GM12878 (cell line): ENCODE measurements at regions not wholly inside any gene's neighbourhood (a gene's known extent, or its start where the extent isn't known, plus 50 kb on each side); places are given as distances from the start of the nearest gene placed in this dataset.

Source experiments
- POLR2AphosphoS2 ChIP-seq: IDR thresholded peaks from 2 replicates; pipeline ENCODE4 v1.6.1; 2011; ENCODE audit warnings: low read depth, mild to moderate bottlenecking, low read length, improper control_type of control experiment, moderate library complexity
- RUNX3 ChIP-seq: IDR thresholded peaks from 2 replicates; pipeline ENCODE4 v1.6.1; 2012; ENCODE audit warnings: low read length, inconsistent platforms
- SMC3 ChIP-seq: IDR thresholded peaks from 2 replicates; pipeline ENCODE4 v1.6.1; 2011; ENCODE audit warnings: low read length, improper control_type of control experiment, borderline replicate concordance
- YY1 ChIP-seq: IDR thresholded peaks from 2 replicates; pipeline ENCODE4 v1.6.1; 2011; ENCODE audit warnings: low read depth, mild to moderate bottlenecking, low read length
- ZNF24 ChIP-seq: fragments of 450-650 bp; IDR thresholded peaks from 2 replicates; pipeline ENCODE4 v1.6.1; 2017; ENCODE audit warnings: antibody characterized with exemption, mild to moderate bottlenecking
- TF ChIP-seq, protein P1 (sequence below): fragments of 450-650 bp; conservative IDR thresholded peaks from 2 replicates; pipeline ENCODE4 v1.6.1; 2017; ENCODE audit warnings: mild to moderate bottlenecking, moderate library complexity
- TF ChIP-seq, protein P2 (sequence below): fragments of 450-650 bp; IDR thresholded peaks from 2 replicates; pipeline ENCODE4 v1.6.1; 2016; ENCODE audit warnings: mild to moderate bottlenecking
- TF ChIP-seq, protein P3 (sequence below): fragments of 450-650 bp; IDR thresholded peaks from 2 replicates; pipeline ENCODE4 v1.6.1; 2018; ENCODE audit warnings: mild to moderate bottlenecking, low read depth, moderate library complexity; ENCODE audit not compliant: partially characterized antibody
- TF ChIP-seq, protein P4 (sequence below): fragments of 450-650 bp; IDR thresholded peaks from 2 replicates; pipeline ENCODE4 v1.6.1; 2016; ENCODE audit warnings: mild to moderate bottlenecking, moderate library complexity, borderline replicate concordance

DNA sequence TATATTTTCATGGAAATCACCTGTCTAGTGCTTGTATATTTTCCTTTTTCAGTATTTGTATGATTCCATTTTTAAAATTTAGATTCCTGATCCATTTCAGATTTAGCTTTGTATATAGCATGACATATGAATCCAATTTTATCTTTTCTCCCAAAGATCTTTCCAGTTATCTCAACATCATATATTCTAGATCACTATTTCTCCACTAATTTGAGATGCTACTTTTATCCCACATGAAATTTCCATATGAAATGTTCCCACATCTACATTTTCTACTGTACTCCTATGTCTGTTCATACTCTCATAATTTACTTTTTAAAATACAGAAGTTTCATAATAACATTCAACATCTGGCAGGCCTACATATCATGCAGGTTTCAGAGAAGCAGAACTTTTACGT, 1784.1 kb downstream of the SLITRK5 start (continued):
- TF ChIP-seq, protein P1, sequence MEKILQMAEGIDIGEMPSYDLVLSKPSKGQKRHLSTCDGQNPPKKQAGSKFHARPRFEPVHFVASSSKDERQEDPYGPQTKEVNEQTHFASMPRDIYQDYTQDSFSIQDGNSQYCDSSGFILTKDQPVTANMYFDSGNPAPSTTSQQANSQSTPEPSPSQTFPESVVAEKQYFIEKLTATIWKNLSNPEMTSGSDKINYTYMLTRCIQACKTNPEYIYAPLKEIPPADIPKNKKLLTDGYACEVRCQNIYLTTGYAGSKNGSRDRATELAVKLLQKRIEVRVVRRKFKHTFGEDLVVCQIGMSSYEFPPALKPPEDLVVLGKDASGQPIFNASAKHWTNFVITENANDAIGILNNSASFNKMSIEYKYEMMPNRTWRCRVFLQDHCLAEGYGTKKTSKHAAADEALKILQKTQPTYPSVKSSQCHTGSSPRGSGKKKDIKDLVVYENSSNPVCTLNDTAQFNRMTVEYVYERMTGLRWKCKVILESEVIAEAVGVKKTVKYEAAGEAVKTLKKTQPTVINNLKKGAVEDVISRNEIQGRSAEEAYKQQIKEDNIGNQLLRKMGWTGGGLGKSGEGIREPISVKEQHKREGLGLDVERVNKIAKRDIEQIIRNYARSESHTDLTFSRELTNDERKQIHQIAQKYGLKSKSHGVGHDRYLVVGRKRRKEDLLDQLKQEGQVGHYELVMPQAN: no peak
- TF ChIP-seq SMC3: no peak
- TF ChIP-seq RUNX3: no peak
- TF ChIP-seq, protein P2, sequence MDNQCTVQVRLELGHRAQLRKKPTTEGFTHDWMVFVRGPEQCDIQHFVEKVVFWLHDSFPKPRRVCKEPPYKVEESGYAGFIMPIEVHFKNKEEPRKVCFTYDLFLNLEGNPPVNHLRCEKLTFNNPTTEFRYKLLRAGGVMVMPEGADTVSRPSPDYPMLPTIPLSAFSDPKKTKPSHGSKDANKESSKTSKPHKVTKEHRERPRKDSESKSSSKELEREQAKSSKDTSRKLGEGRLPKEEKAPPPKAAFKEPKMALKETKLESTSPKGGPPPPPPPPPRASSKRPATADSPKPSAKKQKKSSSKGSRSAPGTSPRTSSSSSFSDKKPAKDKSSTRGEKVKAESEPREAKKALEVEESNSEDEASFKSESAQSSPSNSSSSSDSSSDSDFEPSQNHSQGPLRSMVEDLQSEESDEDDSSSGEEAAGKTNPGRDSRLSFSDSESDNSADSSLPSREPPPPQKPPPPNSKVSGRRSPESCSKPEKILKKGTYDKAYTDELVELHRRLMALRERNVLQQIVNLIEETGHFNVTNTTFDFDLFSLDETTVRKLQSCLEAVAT: no peak
- TF ChIP-seq POLR2AphosphoS2: no peak
- TF ChIP-seq ZNF24: no peak
- TF ChIP-seq YY1: no peak
- TF ChIP-seq, protein P3, sequence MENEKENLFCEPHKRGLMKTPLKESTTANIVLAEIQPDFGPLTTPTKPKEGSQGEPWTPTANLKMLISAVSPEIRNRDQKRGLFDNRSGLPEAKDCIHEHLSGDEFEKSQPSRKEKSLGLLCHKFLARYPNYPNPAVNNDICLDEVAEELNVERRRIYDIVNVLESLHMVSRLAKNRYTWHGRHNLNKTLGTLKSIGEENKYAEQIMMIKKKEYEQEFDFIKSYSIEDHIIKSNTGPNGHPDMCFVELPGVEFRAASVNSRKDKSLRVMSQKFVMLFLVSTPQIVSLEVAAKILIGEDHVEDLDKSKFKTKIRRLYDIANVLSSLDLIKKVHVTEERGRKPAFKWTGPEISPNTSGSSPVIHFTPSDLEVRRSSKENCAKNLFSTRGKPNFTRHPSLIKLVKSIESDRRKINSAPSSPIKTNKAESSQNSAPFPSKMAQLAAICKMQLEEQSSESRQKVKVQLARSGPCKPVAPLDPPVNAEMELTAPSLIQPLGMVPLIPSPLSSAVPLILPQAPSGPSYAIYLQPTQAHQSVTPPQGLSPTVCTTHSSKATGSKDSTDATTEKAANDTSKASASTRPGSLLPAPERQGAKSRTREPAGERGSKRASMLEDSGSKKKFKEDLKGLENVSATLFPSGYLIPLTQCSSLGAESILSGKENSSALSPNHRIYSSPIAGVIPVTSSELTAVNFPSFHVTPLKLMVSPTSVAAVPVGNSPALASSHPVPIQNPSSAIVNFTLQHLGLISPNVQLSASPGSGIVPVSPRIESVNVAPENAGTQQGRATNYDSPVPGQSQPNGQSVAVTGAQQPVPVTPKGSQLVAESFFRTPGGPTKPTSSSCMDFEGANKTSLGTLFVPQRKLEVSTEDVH: no peak
- TF ChIP-seq, protein P4, sequence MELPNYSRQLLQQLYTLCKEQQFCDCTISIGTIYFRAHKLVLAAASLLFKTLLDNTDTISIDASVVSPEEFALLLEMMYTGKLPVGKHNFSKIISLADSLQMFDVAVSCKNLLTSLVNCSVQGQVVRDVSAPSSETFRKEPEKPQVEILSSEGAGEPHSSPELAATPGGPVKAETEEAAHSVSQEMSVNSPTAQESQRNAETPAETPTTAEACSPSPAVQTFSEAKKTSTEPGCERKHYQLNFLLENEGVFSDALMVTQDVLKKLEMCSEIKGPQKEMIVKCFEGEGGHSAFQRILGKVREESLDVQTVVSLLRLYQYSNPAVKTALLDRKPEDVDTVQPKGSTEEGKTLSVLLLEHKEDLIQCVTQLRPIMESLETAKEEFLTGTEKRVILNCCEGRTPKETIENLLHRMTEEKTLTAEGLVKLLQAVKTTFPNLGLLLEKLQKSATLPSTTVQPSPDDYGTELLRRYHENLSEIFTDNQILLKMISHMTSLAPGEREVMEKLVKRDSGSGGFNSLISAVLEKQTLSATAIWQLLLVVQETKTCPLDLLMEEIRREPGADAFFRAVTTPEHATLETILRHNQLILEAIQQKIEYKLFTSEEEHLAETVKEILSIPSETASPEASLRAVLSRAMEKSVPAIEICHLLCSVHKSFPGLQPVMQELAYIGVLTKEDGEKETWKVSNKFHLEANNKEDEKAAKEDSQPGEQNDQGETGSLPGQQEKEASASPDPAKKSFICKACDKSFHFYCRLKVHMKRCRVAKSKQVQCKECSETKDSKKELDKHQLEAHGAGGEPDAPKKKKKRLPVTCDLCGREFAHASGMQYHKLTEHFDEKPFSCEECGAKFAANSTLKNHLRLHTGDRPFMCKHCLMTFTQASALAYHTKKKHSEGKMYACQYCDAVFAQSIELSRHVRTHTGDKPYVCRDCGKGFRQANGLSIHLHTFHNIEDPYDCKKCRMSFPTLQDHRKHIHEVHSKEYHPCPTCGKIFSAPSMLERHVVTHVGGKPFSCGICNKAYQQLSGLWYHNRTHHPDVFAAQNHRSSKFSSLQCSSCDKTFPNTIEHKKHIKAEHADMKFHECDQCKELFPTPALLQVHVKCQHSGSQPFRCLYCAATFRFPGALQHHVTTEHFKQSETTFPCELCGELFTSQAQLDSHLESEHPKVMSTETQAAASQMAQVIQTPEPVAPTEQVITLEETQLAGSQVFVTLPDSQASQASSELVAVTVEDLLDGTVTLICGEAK: no peak
